Upper lobe of right lung (tissue), 1 donor: ENCODE measurements at regions not wholly inside any gene's neighbourhood (a gene's known extent, or its start where the extent isn't known, plus 50 kb on each side); places are given as distances from the start of the nearest gene placed in this dataset.

Source experiments
- ATAC-seq: fragments of 200-7000 bp; cut with Tn5 transposase; one replicate; pipeline ENCODE4 v1.9.1; 2020; ENCODE audit warnings: mild to moderate bottlenecking, moderate library complexity
- DNase-seq: peaks from one replicate; pipeline ENCODE4 v3.0.0-alpha.2; 2020
- H3K27ac ChIP-seq: fragments of 200-600 bp; one replicate; pipeline ENCODE4 v1.8.0; 2022
- H3K27me3 ChIP-seq: fragments of 200-600 bp; one replicate; pipeline ENCODE4 v1.8.0; 2022; ENCODE audit warnings: mild to moderate bottlenecking
- H3K36me3 ChIP-seq: fragments of 200-600 bp; one replicate; pipeline ENCODE4 v1.8.0; 2022
- H3K4me1 ChIP-seq: fragments of 200-600 bp; one replicate; pipeline ENCODE4 v1.8.0; 2022
- H3K4me3 ChIP-seq: fragments of 200-600 bp; one replicate; pipeline ENCODE4 v1.8.0; 2022; ENCODE audit warnings: mild to moderate bottlenecking
- H3K9me3 ChIP-seq: fragments of 200-600 bp; one replicate; pipeline ENCODE4 v1.8.0; 2022
- CTCF ChIP-seq: fragments of 200-600 bp; IDR thresholded peaks from one replicate; pipeline ENCODE4 v1.8.0; 2022; ENCODE audit warnings: antibody characterized with exemption
- intact Hi-C: fragments of 100-400 bp; cut with DNase I; formaldehyde crosslinking; loops from one replicate; pipeline ENCODE4 v1.11.0; 2022
- donor health status: DM: no; HTN: yes; CAD: no; lungs with severe emphysema.

GRCh38 chr5:6843821-6844220 is 130.6 kb downstream of the TENT4A start:
- DNase-seq, result no peak
- intact Hi-C loops, result no loop called here
- no peaks in the 10 kb centered on the region for H3K9me3 ChIP-seq

GRCh38 chr5:6845856-6846255 is 132.6 kb downstream of the TENT4A start:
- ATAC-seq (no peak), DNase-seq (no peak)
- intact Hi-C loops, result no loop called here
- H3K27ac ChIP-seq, result no peak overlapping the region
- H3K27me3 ChIP-seq, result peaks cover 6% of the 10 kb centered on the region
- H3K4me3 ChIP-seq, result no peak overlapping the region
- no peak for TF ChIP-seq CTCF
- H3K36me3 ChIP-seq, result no peaks in the 10 kb centered on the region
- H3K4me1 ChIP-seq, result no peaks in the 10 kb centered on the region
- no peaks in the 10 kb centered on the region for H3K9me3 ChIP-seq

More at GRCh38 chr5:6843821-6844220, 130.6 kb downstream of the TENT4A start:
- no peaks in the 10 kb centered on the region for H3K4me1 ChIP-seq
- no peak for TF ChIP-seq CTCF
- H3K36me3 ChIP-seq, result no peaks in the 10 kb centered on the region
- H3K27me3 ChIP-seq, result peaks cover 6% of the 10 kb centered on the region
- H3K27ac ChIP-seq, result no peak overlapping the region
- no peak for ATAC-seq
- H3K4me3 ChIP-seq, result no peak overlapping the region

- intact Hi-C loops, result no loop called here
- H3K27me3 ChIP-seq, result peaks cover 6% of the 10 kb centered on the region
- H3K9me3 ChIP-seq, result no peaks in the 10 kb centered on the region
- H3K27ac ChIP-seq, result no peak overlapping the region
- no peaks in the 10 kb centered on the region for H3K36me3 ChIP-seq
- ATAC-seq (no peak), DNase-seq (no peak)
- no peaks in the 10 kb centered on the region for H3K4me1 ChIP-seq
- no peak overlapping the region for H3K4me3 ChIP-seq
- TF ChIP-seq CTCF, result no peak
Measured at GRCh38 chr5:6847870-6848269, 134.6 kb downstream of the TENT4A start.

GRCh38 chr5:6849316-6850105 is 136.3 kb downstream of the TENT4A start:
- Histone ChIP-seq H3K9me3 (no peaks in the 10 kb centered on the region), H3K27ac (no peak overlapping the region), H3K4me3 (no peak overlapping the region), H3K27me3 (no peaks in the 10 kb centered on the region), H3K36me3 (no peaks in the 10 kb centered on the region), H3K4me1 (no peaks in the 10 kb centered on the region)
- no peak for TF ChIP-seq CTCF
- intact Hi-C loops, result no loop called here
- no peak for ATAC-seq
- DNase-seq, result no peak

- Histone ChIP-seq H3K9me3 (no peaks in the 10 kb centered on the region), H3K27ac (no peak overlapping the region), H3K27me3 (no peaks in the 10 kb centered on the region), H3K4me1 (no peaks in the 10 kb centered on the region), H3K36me3 (no peaks in the 10 kb centered on the region), H3K4me3 (no peak overlapping the region)
- ATAC-seq (no peak), DNase-seq (no peak)
- TF ChIP-seq CTCF, result no peak
- intact Hi-C loops, result no loop called here
Measured at GRCh38 chr5:6850106-6850432, 136.8 kb downstream of the TENT4A start.

- Histone ChIP-seq H3K36me3 (no peaks in the 10 kb centered on the region), H3K4me1 (no peaks in the 10 kb centered on the region), H3K4me3 (no peak overlapping the region), H3K9me3 (no peaks in the 10 kb centered on the region), H3K27ac (no peak overlapping the region), H3K27me3 (no peaks in the 10 kb centered on the region)
- DNase-seq (no peak), ATAC-seq (no peak)
- no peak for TF ChIP-seq CTCF
- intact Hi-C loops, result no loop called here
Measured at GRCh38 chr5:6856653-6857052, 143.4 kb downstream of the TENT4A start.
